SK-N-SH treated with all-trans-retinoic acid at 6 μM for 48 hours (cell line): ENCODE measurements at regions not wholly inside any gene's neighbourhood (a gene's known extent, or its start where the extent isn't known, plus 50 kb on each side); places are given as distances from the start of the nearest gene placed in this dataset.

Source experiments
- BACH2 ChIP-seq: fragments of 250-450 bp; sonication (Bioruptor Pico); IDR thresholded peaks from 2 replicates; pipeline ENCODE4 v1.9.0; 2021; ENCODE audit warnings: mild to moderate bottlenecking, borderline replicate concordance
- CSDC2 ChIP-seq: fragments of 250-450 bp; sonication (Bioruptor Pico); IDR thresholded peaks from 2 replicates; pipeline ENCODE4 v1.5.0; 2020; ENCODE audit warnings: mild to moderate bottlenecking, moderate library complexity
- OSR1 ChIP-seq: fragments of 250-450 bp; sonication (Bioruptor Pico); IDR thresholded peaks from 2 replicates; pipeline ENCODE4 v1.8.0; 2022; ENCODE audit warnings: moderate library complexity, mild to moderate bottlenecking, inconsistent platforms
- PATZ1 ChIP-seq: fragments of 250-450 bp; sonication (Bioruptor Pico); IDR thresholded peaks from 2 replicates; pipeline ENCODE4 v1.8.0; 2020; ENCODE audit warnings: mild to moderate bottlenecking, moderate library complexity, borderline replicate concordance
- PPARA ChIP-seq: fragments of 250-450 bp; sonication (Bioruptor Pico); IDR thresholded peaks from 2 replicates; pipeline ENCODE4 v1.5.0; 2020; ENCODE audit warnings: mild to moderate bottlenecking, borderline replicate concordance
- RARB ChIP-seq: fragments of 250-450 bp; sonication (Bioruptor Pico); IDR thresholded peaks from 2 replicates; pipeline ENCODE4 v1.8.0; 2021; ENCODE audit warnings: mild to moderate bottlenecking, moderate library complexity
- TSHZ2 ChIP-seq: fragments of 250-450 bp; sonication (Bioruptor Pico); IDR thresholded peaks from 2 replicates; pipeline ENCODE4 v1.5.0; 2020; ENCODE audit warnings: mild to moderate bottlenecking, moderate library complexity
- ZFP30 ChIP-seq: fragments of 450-650 bp; formaldehyde crosslinking; IDR thresholded peaks from 2 replicates; pipeline ENCODE4 v1.5.0; 2022; ENCODE audit warnings: mild to moderate bottlenecking, moderate library complexity
- ZNF565 ChIP-seq: fragments of 450-650 bp; formaldehyde crosslinking; conservative IDR thresholded peaks from 2 replicates; pipeline ENCODE4 v1.5.0; 2020; ENCODE audit warnings: low read depth, mild to moderate bottlenecking, moderate library complexity
- ZNF8 ChIP-seq: fragments of 450-650 bp; formaldehyde crosslinking; IDR thresholded peaks from 2 replicates; pipeline ENCODE4 v1.5.0; 2020; ENCODE audit warnings: mild to moderate bottlenecking, moderate library complexity

- TF ChIP-seq OSR1 (no peak), RARB (CRISPR knock-in tag) (no peak), PATZ1 (no peak), ZNF8 (CRISPR knock-in tag) (no peak), CSDC2 (CRISPR knock-in tag) (no peak), ZNF565 (CRISPR knock-in tag) (no peak), BACH2 (CRISPR knock-in tag) (no peak), ZFP30 (CRISPR knock-in tag) (no peak), PPARA (CRISPR knock-in tag) (no peak), TSHZ2 (CRISPR knock-in tag) (no peak)
These were observed 592.6 kb upstream of the ADAMTS16 start for GRCh38 chr5:4547547-4547946.
